Limb (tissue), 2 donors: ENCODE measurements at regions not wholly inside any gene's neighbourhood (a gene's known extent, or its start where the extent isn't known, plus 50 kb on each side); places are given as distances from the start of the nearest gene placed in this dataset.

Experiments
- DNase-seq, 2 donors: peaks; one replicate each; pipeline ENCODE4 v3.0.0-alpha.2; 2016; ENCODE audit errors: extremely low spot score in 2 of 2

- no peak for DNase-seq
Measured at GRCh38 chr11:19372381-19372780, 131.6 kb upstream of the E2F8 start.

GRCh38 chr11:19370100-19370861 is 129.5 kb upstream of the E2F8 start:
- DNase-seq: no peak

GRCh38 chr11:19368726-19369375 is 128.1 kb upstream of the E2F8 start:
- peak in 1 of 2 donors; percentile 81 for DNase-seq

GRCh38 chr11:19366992-19367709 is 126.4 kb upstream of the E2F8 start:
- no peak for DNase-seq

- no peak for DNase-seq
Measured at GRCh38 chr11:19365743-19366410, 125.1 kb upstream of the E2F8 start.

- no peak for DNase-seq
Measured at GRCh38 chr11:19359221-19360000, 118.7 kb upstream of the E2F8 start.

- DNase-seq: no peak
Measured at GRCh38 chr11:19357943-19358342, 117.2 kb upstream of the E2F8 start.

- DNase-seq: no peak
Measured at GRCh38 chr11:19355601-19356000, 114.9 kb upstream of the E2F8 start.

GRCh38 chr11:19353287-19353850 is 112.6 kb upstream of the E2F8 start:
- no peak for DNase-seq

GRCh38 chr11:19352771-19353160 is 112.0 kb upstream of the E2F8 start:
- no peak for DNase-seq

GRCh38 chr11:19352072-19352770 is 111.5 kb upstream of the E2F8 start:
- no peak for DNase-seq

- no peak for DNase-seq
Measured at GRCh38 chr11:19351426-19351825, 110.7 kb upstream of the E2F8 start.

- peak in 1 of 2 donors; percentile 47 for DNase-seq
Measured at GRCh38 chr11:19350160-19350559, 109.4 kb upstream of the E2F8 start.

GRCh38 chr11:19349340-19350025 is 108.7 kb upstream of the E2F8 start:
- DNase-seq: no peak

- DNase-seq: no peak
Measured at GRCh38 chr11:19347911-19348310, 107.2 kb upstream of the E2F8 start.

- peak in 1 of 2 donors; percentile 59 for DNase-seq
Measured at GRCh38 chr11:19345848-19346681, 105.3 kb upstream of the E2F8 start.

- DNase-seq: peak in 1 of 2 donors; percentile 66
Measured at GRCh38 chr11:19345519-19345847, 104.7 kb upstream of the E2F8 start.

- peak in 1 of 2 donors; percentile 84 for DNase-seq
Measured at GRCh38 chr11:19344661-19345518, 104.1 kb upstream of the E2F8 start.
